Activated CD4-positive, alpha-beta T cell treated with anti-CD3 and anti-CD28 coated beads, Interleukin-2, Interleukin-4, amounts not matched to agents 100 ng/mL and 50 ng/mL, durations not matched to agents 16 hours and 8 hours (primary cell): ENCODE measurements at regions not wholly inside any gene's neighbourhood (a gene's known extent, or its start where the extent isn't known, plus 50 kb on each side); places are given as distances from the start of the nearest gene placed in this dataset.

Experiments
- DNase-seq: peaks from one replicate; pipeline ENCODE4 v3.0.0-alpha.2; 2020; ENCODE audit warnings: low spot score

GRCh38 chr1:47554082-47554481 is 116.2 kb downstream of the FOXD2 start:
- DNase-seq, result no peak

GRCh38 chr1:47554901-47555300 is 117.1 kb downstream of the FOXD2 start:
- no peak for DNase-seq

- DNase-seq, result no peak
Observed at GRCh38 chr1:47555306-47555705, 117.5 kb downstream of the FOXD2 start.

- DNase-seq, result no peak
Observed at GRCh38 chr1:47555841-47556560, 118.2 kb downstream of the FOXD2 start.

DNA sequence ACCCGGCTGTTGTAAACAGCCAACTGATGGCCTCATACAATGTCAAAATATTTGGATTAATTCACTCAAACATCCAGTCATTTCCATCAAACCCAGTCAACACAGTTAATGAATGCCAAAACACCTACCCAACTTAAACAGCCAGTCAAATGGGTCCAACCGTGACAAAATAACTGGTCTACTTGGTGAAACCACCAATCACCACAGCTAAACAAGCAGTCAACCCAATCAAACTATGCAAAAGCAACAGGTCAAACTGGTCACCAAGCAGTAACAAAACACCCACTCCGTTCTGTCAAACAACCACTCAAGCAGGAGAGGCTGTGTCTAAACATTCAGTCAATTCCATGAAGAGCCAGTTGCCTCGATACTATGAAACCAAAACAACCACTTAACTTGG is 119.2 kb downstream of the FOXD2 start:
- no peak for DNase-seq

DNA sequence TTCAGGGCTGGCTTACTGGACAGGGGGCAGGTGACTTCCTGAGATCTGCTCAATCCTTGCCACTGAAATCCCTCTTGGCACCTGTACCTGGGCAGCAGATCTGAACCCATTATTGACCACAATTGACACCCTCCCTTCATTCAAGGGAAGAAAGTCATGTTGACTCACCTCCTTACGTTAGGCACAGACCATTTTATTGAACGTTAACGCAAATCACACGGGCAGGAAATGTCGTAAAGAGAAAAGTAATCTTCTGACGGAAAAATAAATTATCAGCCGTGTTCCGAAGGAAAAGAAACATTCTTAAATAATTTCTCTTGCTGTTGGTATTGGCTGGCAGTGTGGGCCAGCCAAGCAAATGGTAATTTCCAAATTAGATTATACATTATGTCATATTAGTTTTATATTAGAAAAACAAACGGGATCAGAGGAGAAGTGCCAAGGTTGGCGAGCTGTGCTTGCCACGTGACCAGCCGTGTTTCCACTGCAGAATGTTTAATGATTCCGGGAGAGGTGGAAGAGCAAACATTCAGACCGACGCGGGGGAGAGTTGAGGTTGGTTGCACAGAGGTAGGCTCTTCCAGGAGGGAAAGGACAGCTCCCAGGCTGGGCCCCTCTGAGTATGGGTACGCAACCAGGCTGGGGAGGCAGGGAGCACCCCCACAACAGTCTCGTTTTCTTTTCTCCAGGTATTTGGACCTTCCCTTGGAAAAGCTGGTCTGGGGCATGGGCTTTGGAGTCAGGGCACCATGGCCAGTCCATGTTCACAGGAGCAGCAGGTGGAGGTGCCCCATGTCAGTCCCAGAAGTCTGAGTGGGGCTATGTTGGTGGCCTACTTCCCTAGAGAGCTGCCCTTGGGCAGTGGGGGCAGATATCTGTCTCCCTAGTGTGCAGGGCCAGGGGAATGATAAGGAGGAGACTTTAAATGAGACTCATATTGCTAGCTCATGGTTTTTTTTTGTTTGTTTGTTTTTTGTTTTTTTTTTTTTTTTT is 121.1 kb downstream of the FOXD2 start:
- no peak for DNase-seq

GRCh38 chr1:47559944-47560695 is 122.3 kb downstream of the FOXD2 start:
- DNase-seq, result no peak

DNA sequence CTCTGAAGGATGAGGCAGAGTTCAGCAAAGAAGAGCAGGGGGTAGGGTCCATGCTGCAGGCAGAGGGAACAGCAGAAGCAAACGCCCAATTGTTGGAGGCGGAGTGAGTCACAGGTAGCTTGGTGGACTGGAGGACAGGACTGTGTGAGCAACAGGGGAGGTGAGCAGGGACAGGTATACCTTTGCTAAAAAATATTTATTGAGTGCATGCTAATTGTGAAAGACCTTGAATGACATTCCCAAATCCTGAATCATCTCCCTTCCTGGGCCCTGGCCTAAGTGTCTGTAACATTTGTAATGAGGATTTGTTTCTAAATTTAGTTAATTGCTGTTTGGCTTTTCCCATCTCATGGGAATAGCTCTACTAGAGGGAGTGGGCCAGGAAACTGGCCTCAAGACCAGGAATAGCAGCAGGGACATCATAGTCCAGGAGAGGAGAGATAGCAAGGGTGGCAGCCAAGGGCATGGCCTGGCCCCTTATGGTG is 123.7 kb downstream of the FOXD2 start:
- no peak for DNase-seq

DNA sequence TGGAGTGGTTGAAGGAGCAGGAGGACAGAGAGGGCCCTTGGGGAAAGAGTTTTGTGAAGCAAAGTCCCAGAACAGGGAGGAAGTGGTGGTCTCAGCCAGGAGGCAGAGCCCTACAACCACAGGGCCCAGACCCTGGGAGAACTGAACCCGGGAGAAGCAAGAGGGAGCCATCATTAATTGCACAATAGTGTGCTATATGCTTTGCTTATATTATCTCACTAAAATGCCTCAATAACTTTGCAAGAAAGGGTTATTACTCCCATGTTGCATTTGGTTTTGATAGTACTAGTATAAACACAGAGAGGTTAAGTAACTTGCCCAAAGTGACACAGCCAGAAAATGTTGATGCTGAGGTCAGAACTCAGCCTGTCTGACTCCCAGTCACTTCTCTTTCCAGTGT is 124.3 kb downstream of the FOXD2 start:
- no peak for DNase-seq

- no peak for DNase-seq
Observed at GRCh38 chr1:47562799-47563198, 125.0 kb downstream of the FOXD2 start.

DNA sequence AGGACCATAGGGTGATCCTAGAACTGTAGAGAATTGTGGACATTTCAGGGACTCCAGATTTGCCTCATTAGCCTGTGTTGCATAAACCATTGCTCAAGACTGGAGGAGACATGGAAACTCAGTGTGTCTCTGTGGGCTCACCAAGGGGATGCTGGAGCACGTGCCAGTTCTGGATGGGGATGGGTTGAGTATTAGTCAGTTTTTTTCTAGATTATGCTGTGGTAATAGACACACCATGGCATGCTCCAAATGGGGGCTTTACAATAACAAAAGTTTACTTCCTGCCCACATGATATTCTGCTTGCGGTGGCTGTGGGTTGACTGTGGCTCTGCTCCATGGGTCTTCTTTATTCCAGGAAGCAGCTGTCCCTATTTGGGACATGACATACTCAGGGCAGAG is 125.4 kb downstream of the FOXD2 start:
- DNase-seq, result no peak

- DNase-seq, result no peak
Observed at GRCh38 chr1:47564570-47564969, 126.7 kb downstream of the FOXD2 start.

DNA sequence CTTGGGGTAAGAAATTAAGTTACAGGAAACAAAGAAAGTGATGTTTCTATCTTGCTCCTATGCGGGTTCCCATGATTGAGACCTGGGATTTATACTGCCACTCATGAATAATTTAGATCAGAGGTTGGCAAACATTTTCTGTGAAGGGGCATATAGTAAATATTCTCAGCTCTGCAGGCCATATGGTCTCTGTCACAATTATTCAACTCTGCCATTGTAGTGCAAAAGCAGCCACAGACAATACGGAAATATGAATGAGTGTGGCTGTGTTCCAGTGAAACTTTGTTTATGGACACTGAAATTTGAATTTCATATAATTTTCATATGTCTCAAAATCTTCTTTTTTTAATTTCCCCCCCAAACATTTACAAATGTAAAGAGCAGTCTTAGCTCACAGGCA is 127.2 kb downstream of the FOXD2 start:
- DNase-seq, result no peak

GRCh38 chr1:47565676-47566075 is 127.8 kb downstream of the FOXD2 start:
- DNase-seq, result no peak

DNA sequence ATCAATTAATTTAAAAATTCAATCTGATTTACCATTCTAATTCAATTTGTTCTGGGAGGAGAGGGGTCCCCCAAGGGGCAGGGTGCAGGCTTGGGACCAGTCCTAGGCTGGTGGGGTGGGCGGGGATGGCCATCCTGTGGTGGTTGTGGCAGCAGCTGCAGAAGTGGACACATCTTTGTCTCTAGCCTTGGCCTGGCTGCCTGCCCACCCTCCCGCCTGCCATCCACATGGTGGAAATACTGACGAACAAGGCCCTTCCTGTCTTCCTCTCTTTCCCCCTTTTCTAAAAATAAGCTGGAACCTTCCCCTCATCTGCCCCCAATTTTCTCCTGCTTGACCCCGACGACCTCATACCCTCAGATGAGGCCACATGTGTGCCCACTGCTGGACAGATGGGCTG is 130.9 kb downstream of the FOXD2 start:
- no peak for DNase-seq

DNA sequence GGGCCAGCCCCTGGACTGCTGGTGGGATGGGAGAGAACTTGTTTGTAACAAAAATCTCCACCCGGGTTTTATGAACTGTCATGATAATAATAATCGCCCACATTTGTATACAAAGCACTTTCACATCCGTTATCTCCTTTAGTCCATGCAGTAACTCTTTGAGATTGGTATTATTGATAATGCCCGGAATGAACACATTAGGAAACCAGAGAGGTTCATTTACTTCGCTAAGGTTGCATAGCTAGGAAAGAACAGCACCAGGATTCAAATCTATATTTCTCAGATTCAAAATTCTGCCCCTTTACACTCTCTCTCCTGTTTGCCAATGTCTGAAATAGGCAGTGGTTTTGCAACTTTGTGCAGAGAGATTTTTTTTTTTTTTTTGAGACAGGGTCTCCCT is 131.4 kb downstream of the FOXD2 start:
- no peak for DNase-seq

DNA sequence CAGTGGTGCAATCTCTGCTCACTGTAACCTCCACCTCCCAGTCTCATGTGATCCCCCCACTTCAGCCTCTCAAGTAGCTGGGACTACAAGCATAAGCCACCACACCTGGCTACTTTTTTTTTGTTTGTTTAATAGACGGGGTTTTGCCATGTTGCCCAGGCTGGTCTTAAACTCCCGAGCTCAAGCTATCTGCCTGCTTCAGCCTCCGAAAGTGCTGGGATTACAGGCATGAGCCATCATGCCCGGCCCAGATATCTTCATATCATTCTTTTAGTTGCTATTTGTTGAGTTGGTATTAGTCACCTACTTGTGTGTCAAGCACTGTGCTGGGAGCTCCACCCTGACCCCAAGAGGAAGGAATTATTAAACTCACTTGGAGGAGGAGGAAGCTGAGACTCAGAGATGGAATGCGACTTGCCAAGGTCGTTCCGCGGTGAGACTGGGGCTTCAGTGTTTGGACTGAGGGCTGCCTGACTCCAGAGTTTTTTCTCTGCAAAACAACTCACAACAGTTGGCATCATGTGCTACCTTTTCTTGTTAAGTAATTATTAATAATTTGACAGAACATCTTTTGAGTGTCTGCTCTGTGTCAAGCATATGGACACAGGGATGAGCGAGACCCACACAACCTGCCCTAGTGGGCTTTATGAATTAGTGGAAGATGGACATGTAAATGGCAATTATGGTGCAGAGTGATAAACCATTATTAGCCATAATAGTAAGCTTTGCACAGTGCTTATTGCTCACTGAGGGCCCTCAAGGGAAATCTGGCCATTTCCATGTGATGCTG is 132.0 kb downstream of the FOXD2 start:
- no peak for DNase-seq

- DNase-seq, result no peak
Observed at GRCh38 chr1:47571161-47571560, 133.3 kb downstream of the FOXD2 start.

- DNase-seq, result no peak
Observed at GRCh38 chr1:47571952-47572351, 134.1 kb downstream of the FOXD2 start.

DNA sequence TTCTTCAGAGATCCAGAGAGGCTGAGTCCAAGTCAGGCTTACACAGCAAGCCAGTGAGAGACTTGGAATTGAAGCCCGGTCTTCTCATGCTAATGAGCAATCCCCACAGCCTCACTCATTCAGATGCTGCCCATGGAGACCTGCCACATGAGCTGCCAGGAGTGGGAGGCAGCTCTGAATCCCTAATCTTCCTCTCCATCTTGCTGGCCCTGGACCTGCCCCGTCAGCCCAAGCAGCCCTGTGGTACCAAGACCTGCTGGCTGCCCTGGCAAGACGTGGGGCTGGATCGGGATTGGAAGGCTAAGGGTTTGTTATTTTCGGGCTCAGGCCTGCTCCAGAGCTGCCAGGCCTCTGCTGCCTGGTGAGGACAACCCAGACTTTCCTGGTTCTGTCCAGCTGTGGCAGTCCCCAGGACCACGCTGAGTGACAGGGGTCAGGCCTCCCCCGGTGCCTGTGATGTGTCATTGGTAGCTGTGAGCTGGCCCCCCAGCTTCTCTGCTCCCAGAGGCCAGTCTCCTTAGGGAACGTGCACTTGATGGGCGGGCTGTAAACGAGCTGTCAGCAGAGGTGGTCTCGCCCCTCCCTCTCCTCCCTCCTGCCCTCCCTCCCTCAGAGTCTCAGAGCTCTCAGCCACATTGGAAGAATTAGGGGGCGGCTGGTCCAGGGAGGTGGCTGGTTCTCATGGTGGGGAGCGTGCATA is 135.0 kb downstream of the FOXD2 start:
- DNase-seq, result no peak
